HTR-8/SVneo (cell line): ENCODE measurements at regions not wholly inside any gene's neighbourhood (a gene's known extent, or its start where the extent isn't known, plus 50 kb on each side); places are given as distances from the start of the nearest gene placed in this dataset.

Experiments used
- DNase-seq: peaks from one replicate; pipeline ENCODE4 v3.0.0; 2011; ENCODE audit warnings: low spot score, mixed read lengths; ENCODE audit not compliant: insufficient read length
- FAIRE-seq: peaks from 2 replicates; lab custom pipeline; 2011; peaks lifted over from hg19 to GRCh38; lab: Jason Lieb, UNC

GRCh38 chr1:230012093-230012393 lies 55.0 kb upstream of the GALNT2 start:
- FAIRE-seq, result no peak
- DNase-seq, result no peak

- FAIRE-seq, result no peak
- DNase-seq, result no peak
Observed at GRCh38 chr1:230012741-230013140, 54.3 kb upstream of the GALNT2 start.

DNA sequence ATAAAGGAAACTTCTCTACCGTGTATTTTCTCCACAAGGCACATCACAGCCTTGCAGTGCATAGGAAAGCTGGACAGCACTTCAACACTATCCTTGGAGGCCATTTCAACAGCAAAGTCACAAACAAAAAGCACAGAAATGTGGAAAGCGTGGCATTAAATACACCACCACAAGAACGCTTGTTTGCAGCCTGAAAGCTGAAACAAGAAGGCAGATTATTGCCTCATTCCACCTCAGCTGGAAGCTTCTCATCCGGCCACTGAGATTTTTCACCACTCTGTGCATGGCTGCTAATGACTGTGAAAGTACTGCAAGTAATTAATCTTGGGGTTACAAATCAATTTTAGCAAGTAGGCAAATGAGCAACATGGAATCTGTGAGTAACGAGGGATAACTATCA lies 50.9 kb upstream of the GALNT2 start:
- DNase-seq (no peak), FAIRE-seq (no peak)
